ENCODE measurements at regions not wholly inside any gene's neighbourhood (a gene's known extent, or its start where the extent isn't known, plus 50 kb on each side); places are given as distances from the start of the nearest gene placed in this dataset.

DNA sequence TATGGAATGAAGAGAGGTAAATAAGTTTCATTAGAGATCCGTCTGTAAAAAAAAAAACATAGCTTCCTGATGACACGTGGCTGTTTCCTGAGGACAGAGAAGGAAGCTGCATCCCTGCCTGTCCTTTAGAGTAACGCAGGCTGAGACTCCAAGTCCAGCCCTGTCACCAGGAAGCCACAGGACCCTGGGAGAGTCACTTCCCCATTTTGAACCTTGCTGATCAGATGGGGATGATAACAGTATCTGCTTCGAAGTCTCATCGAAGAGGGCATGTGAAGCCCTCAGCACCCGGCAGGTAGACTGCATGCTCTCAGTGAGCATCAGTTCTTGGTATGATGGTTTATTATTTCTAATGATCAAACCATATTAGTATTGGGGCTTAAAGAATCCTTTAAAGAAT is 139.1 kb upstream of the KCNG1 start:
- no peaks in the 10 kb centered on the region for H3K4me1 Mint-ChIP-seq
- H3K4me3 Mint-ChIP-seq, result no peak overlapping the region
- no peak overlapping the region for H3K27ac Mint-ChIP-seq
- H3K27me3 Mint-ChIP-seq, result peaks cover 47% of the 10 kb centered on the region
- H3K9me3 Mint-ChIP-seq, result peaks cover 3% of the 10 kb centered on the region
- ATAC-seq, result no peak
- H3K36me3 Mint-ChIP-seq, result no peaks in the 10 kb centered on the region

DNA sequence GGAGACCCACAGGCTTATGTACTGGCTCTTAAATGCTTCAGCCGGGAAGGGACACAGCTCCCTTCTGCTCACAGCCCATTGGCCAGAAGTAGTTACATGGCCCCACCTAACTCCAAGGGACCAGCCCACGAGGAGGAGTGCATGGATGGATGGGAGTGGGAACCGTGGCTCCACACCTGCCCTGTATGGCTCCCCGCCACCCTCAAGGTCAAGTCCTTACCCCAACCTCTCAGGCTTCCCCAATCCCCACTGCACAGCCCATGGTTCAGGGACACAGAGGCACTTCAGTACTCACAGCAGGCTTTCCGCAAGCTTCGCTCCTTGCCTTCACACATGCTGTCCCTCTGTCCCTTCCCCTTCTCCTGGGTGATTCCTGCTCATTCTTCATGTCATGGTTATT is 137.9 kb upstream of the KCNG1 start:
- no peak for ATAC-seq
- Mint-ChIP-seq H3K27ac (no peak overlapping the region), H3K4me3 (no peak overlapping the region), H3K27me3 (peaks cover 56% of the 10 kb centered on the region), H3K4me1 (no peaks in the 10 kb centered on the region), H3K9me3 (peaks cover 3% of the 10 kb centered on the region), H3K36me3 (no peaks in the 10 kb centered on the region)

DNA sequence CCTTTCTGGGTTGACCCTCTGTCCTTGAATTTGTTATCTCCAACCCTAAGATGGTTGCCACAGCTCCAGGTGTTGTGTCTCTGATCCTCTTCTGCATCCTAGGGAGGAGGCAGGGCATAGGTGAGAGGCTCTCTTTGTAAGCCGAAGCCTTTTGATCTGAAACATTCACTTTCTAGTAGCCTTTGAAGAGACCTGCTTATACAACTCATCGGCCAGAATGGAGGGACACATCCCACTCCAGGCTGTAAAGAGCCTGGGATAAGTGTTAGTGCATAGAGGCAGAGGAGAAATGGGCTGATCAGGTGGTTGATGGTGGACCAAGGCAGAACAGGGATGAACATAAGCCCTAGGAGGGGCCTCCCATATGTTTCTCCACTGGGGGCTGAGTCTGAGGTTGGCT is 137.1 kb upstream of the KCNG1 start:
- ATAC-seq, result no peak
- peaks cover 64% of the 10 kb centered on the region for H3K27me3 Mint-ChIP-seq

GRCh38 chr20:51159303-51159702 is 136.4 kb upstream of the KCNG1 start:
- H3K27ac Mint-ChIP-seq, result no peak overlapping the region
- no peak overlapping the region for H3K4me3 Mint-ChIP-seq
- H3K27me3 Mint-ChIP-seq, result peaks cover 67% of the 10 kb centered on the region
- peaks cover 3% of the 10 kb centered on the region for H3K9me3 Mint-ChIP-seq
- H3K4me1 Mint-ChIP-seq, result no peaks in the 10 kb centered on the region
- H3K36me3 Mint-ChIP-seq, result no peaks in the 10 kb centered on the region
- ATAC-seq, result no peak

More for the DNA sequence above, 137.1 kb upstream of the KCNG1 start:
- no peaks in the 10 kb centered on the region for H3K4me1 Mint-ChIP-seq
- H3K27ac Mint-ChIP-seq, result no peak overlapping the region
- H3K4me3 Mint-ChIP-seq, result no peak overlapping the region
- H3K36me3 Mint-ChIP-seq, result no peaks in the 10 kb centered on the region
- peaks cover 3% of the 10 kb centered on the region for H3K9me3 Mint-ChIP-seq

- Mint-ChIP-seq H3K4me1 (no peaks in the 10 kb centered on the region), H3K27ac (no peak overlapping the region), H3K9me3 (peaks cover 3% of the 10 kb centered on the region), H3K36me3 (no peaks in the 10 kb centered on the region), H3K27me3 (peaks cover 67% of the 10 kb centered on the region), H3K4me3 (no peak overlapping the region)
- no peak for ATAC-seq
Measured at GRCh38 chr20:51158226-51158625, 135.3 kb upstream of the KCNG1 start.

- Mint-ChIP-seq H3K36me3 (no peaks in the 10 kb centered on the region), H3K4me1 (no peaks in the 10 kb centered on the region), H3K27me3 (peaks cover 49% of the 10 kb centered on the region), H3K9me3 (peaks cover 3% of the 10 kb centered on the region), H3K4me3 (no peak overlapping the region), H3K27ac (no peak overlapping the region)
- ATAC-seq, result no peak
Measured at GRCh38 chr20:51156041-51156982, 133.4 kb upstream of the KCNG1 start.

DNA sequence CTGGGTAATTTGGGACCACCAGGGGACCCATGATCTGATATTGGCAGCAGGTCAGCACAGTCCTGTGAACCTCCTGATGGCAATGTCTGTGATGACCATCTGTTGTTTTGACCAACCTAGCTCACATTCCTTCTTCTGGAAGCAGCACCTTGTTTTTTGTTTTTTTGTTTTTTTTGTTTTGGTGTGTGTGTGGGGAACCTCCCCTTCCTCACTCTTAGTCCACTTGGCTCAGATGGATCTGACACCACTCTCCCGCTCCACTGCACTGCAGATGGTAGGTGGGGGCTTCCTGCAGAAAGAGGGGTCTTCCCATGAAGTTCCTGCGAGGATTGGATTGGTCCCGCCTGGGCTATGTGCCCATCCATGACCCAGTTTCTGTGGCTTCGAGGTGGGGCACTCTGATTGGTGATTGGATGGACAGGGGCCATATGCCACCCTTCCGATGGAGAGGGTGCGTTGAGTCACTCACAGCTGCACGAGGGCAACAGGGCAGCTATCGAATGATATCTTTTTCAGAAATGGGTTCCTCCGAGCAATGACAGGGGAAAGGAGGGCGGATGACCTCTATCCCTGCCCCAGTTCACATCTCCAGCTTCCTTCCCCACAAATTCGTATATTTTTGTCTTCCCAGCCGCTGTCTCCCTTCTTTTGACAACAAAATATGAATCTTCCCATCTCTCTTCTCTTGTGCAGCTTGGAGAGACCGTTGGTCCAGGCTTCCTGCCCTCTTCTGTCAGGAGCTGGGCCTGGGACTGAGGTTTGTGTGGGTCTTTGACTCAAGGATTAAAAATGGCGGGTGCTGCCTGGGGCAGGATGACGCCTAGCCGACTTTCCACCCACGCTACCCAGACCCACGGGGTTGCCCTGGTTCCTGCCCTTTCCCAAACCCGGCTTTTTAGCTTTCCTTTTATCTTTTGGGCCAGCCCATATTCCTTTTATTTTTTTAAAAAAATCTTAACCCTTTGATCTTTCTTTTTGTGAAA is 132.1 kb upstream of the KCNG1 start:
- no peak overlapping the region for H3K27ac Mint-ChIP-seq
- no peaks in the 10 kb centered on the region for H3K36me3 Mint-ChIP-seq
- no peak overlapping the region for H3K4me3 Mint-ChIP-seq
- H3K9me3 Mint-ChIP-seq, result no peaks in the 10 kb centered on the region
- H3K4me1 Mint-ChIP-seq, result no peaks in the 10 kb centered on the region
- no peak for ATAC-seq
- peaks cover 43% of the 10 kb centered on the region for H3K27me3 Mint-ChIP-seq

DNA sequence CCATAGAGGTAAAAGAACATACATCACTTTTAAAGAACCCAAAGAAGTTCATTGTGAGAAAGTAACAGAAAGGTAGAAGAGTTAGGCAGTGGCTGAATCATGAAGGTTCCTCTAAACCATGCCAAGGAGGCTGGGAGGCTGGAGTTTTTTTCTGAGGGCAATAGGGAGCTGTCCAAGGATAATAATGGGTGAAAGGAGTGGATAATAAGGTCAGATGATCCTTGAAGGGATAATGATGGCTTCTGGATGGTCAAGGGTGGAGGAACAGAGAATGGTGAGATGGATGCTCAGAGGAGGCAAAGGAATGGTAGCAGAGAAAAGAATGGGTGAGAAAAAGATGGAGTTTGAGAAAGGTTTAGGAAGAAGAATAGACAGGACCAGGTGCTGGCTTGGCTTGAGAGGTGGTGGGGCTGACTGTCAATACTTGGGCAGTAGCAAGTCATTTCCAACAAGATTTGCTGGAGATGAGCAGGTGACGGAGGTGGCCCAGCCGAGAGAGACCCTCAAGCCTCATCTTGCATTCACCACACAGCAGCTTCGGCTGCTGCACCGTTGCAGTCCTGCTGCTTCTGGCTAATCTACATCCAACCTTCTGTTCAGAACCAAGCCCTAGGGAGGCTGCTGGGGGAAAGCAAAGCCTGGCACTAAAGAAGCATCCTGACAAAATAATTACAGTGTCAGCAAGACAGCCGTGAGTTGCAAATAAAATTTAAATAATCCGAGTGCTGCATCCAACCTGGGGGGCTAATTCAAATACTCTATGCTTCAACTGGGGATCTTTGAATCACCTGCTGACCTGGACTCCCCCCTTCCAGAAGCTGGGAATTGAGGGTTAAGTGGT is 131.2 kb upstream of the KCNG1 start:
- Mint-ChIP-seq H3K4me3 (no peak overlapping the region), H3K27ac (no peak overlapping the region), H3K9me3 (no peaks in the 10 kb centered on the region), H3K4me1 (no peaks in the 10 kb centered on the region), H3K27me3 (peaks cover 37% of the 10 kb centered on the region), H3K36me3 (no peaks in the 10 kb centered on the region)
- ATAC-seq, result no peak

DNA sequence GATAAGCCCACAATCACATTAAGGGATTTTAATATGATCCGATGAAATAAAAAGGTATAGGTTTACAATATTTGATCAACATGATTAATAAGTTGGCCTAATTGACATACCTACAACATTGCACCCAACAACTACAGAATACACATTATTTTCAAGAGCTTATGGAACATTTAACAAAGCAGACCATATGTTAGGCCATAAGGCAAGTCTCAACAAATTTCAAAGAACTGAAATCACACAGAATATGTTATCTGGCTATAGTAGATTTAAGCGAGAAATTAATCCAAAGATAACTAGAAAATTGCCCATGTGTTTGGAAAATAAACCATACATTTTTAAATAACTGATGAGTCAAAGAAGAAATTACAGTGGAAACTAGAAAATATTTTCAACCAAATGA is 126.0 kb upstream of the KCNG1 start:
- peaks cover 36% of the 10 kb centered on the region for H3K27me3 Mint-ChIP-seq
- no peaks in the 10 kb centered on the region for H3K4me1 Mint-ChIP-seq
- H3K9me3 Mint-ChIP-seq, result peaks cover 10% of the 10 kb centered on the region
- ATAC-seq, result no peak
- H3K4me3 Mint-ChIP-seq, result no peak overlapping the region
- no peak overlapping the region for H3K27ac Mint-ChIP-seq
- no peaks in the 10 kb centered on the region for H3K36me3 Mint-ChIP-seq

DNA sequence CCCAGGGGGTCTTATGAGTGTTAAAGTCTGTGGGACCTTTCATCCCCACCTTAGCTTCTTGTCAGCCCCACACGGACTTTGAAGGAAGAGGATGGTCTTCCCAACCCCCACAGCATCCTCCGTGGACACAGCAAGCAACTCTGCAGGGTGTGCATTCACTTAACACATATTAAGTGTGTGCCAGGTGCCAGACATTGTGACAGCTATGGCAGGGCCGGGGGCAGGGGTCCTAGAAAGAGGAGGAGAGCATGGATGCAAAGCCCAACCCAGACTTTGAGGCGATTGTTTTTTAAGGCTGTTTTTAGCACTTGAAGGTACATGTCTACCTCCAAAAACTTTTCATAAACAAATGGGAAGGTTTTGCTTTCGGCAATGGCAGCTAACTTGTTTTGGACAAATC is 121.6 kb upstream of the KCNG1 start:
- no peaks in the 10 kb centered on the region for H3K36me3 Mint-ChIP-seq
- no peak overlapping the region for H3K27ac Mint-ChIP-seq
- no peaks in the 10 kb centered on the region for H3K4me1 Mint-ChIP-seq
- peaks cover 10% of the 10 kb centered on the region for H3K9me3 Mint-ChIP-seq
- H3K4me3 Mint-ChIP-seq, result no peak overlapping the region
- ATAC-seq, result no peak
- H3K27me3 Mint-ChIP-seq, result peaks cover 41% of the 10 kb centered on the region

- Mint-ChIP-seq H3K4me3 (no peak overlapping the region), H3K9me3 (peaks cover 10% of the 10 kb centered on the region), H3K36me3 (no peaks in the 10 kb centered on the region), H3K27ac (no peak overlapping the region), H3K4me1 (no peaks in the 10 kb centered on the region), H3K27me3 (peaks cover 45% of the 10 kb centered on the region)
- ATAC-seq, result no peak
Measured at GRCh38 chr20:51143652-51144051, 120.7 kb upstream of the KCNG1 start.

- peaks cover 37% of the 10 kb centered on the region for H3K27me3 Mint-ChIP-seq
Measured at GRCh38 chr20:51142448-51142847, 119.5 kb upstream of the KCNG1 start.

DNA sequence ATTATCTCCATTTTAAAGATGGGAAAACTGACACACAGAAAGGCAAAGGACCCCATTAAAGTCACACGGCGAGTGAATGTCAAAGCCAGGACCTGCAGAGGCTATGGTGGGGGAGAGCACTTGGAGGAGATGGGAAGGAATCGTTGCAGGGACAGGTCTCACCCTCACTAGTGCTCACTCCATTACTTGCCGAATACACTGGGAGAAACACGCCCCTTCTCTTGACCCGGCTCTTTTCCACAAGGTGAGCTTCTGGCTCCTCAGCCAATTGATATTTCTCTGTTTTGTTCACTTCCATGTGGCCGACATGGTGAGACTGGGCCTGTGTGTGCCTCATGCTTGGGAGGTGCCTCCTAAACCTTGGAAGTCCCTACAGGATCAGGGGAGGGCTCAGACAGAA is 117.8 kb upstream of the KCNG1 start:
- no peaks in the 10 kb centered on the region for H3K36me3 Mint-ChIP-seq
- H3K4me3 Mint-ChIP-seq, result no peak overlapping the region
- H3K27me3 Mint-ChIP-seq, result peaks cover 24% of the 10 kb centered on the region
- no peaks in the 10 kb centered on the region for H3K4me1 Mint-ChIP-seq
- no peak for ATAC-seq
- H3K9me3 Mint-ChIP-seq, result peaks cover 4% of the 10 kb centered on the region
- no peak overlapping the region for H3K27ac Mint-ChIP-seq

More at GRCh38 chr20:51142448-51142847, 119.5 kb upstream of the KCNG1 start:
- no peak for ATAC-seq
- Mint-ChIP-seq H3K27ac (no peak overlapping the region), H3K36me3 (no peaks in the 10 kb centered on the region), H3K4me1 (no peaks in the 10 kb centered on the region), H3K9me3 (peaks cover 10% of the 10 kb centered on the region), H3K4me3 (no peak overlapping the region)

- Mint-ChIP-seq H3K9me3 (no peaks in the 10 kb centered on the region), H3K36me3 (no peaks in the 10 kb centered on the region), H3K27me3 (peaks cover 19% of the 10 kb centered on the region), H3K27ac (no peak overlapping the region), H3K4me3 (no peak overlapping the region), H3K4me1 (no peaks in the 10 kb centered on the region)
- ATAC-seq, result no peak
Measured at GRCh38 chr20:51139891-51140290, 117.0 kb upstream of the KCNG1 start.

GRCh38 chr20:51138576-51138975 is 115.7 kb upstream of the KCNG1 start:
- Mint-ChIP-seq H3K4me3 (no peak overlapping the region), H3K27ac (no peak overlapping the region), H3K27me3 (peaks cover 11% of the 10 kb centered on the region), H3K36me3 (no peaks in the 10 kb centered on the region), H3K9me3 (no peaks in the 10 kb centered on the region), H3K4me1 (no peaks in the 10 kb centered on the region)
- no peak for ATAC-seq
